ENCODE measurements at regions not wholly inside any gene's neighbourhood (a gene's known extent, or its start where the extent isn't known, plus 50 kb on each side); places are given as distances from the start of the nearest gene placed in this dataset.

GRCh38 chr15:39340903-39341645 is 239.8 kb upstream of the THBS1 start:
- Histone ChIP-seq H3K9me3 (replicated peaks; ENCODE audit: control insufficient read depth, insufficient read depth, low read length) (no peaks in the 10 kb centered on the region), H3K27ac (ENCODE audit: insufficient read depth, low read depth, low read length) (no peak overlapping the region), H3K79me2 (ENCODE audit: control insufficient read depth, insufficient read depth, low read length) (no peaks in the 10 kb centered on the region), H3K27me3 (ENCODE audit: control insufficient read depth in 2 of 2, insufficient read depth in 2 of 2, low read length in 2 of 2) (no peaks in the 10 kb centered on the region), H4K20me1 (replicated peaks; ENCODE audit: control insufficient read depth, extremely low read depth, insufficient read depth, low read length) (no peaks in the 10 kb centered on the region), H3K36me3 (ENCODE audit: control insufficient read depth in 2 of 2, extremely low read depth in 1 of 2, insufficient read depth in 2 of 2, low read length in 2 of 2) (no peaks in the 10 kb centered on the region), H3K4me2 (ENCODE audit: insufficient read depth, low read length) (no peak overlapping the region), H3K4me1 (ENCODE audit: control insufficient read depth, extremely low read depth, insufficient read depth, low read length) (no peaks in the 10 kb centered on the region), H3K9ac (replicated peaks; ENCODE audit: extremely low read depth, insufficient read depth, low read length) (no peak overlapping the region), H3K9me1 (replicated peaks; ENCODE audit: control insufficient read depth, extremely low read depth, insufficient read depth, low read length) (no peaks in the 10 kb centered on the region), H3K4me3 (replicated peaks in 1 of 3; ENCODE audit: insufficient read depth in 1 of 3, low read depth in 1 of 3, low read length in 3 of 3) (no peak overlapping the region), H2AFZ (ENCODE audit: low read depth, low read length) (no peak overlapping the region)
- ChIA-PET POLR2A (no interaction called here), CTCF (interaction anchor here (0.7 to 1.0 kb wide), 3 partner anchors 9 to 14 kb away, joined by 3 read pairs; no protein-coding TSS in a partner anchor)
- dilution Hi-C loops (cut with MboI; ENCODE audit: extremely low pct_ligation_motif_present, low sequenced_read_pairs) (no loop called here), intact Hi-C loops (cut with micrococcal nuclease) (no loop called here)
- no TSS peak for BruUV-seq (replicated peaks)
- no peak for TF ChIP-seq MYC (IDR thresholded peaks at IDR 0.05; ENCODE audit: low read depth, low read length)
- no peak for TF ChIP-seq EZH2 (IDR thresholded peaks at IDR 0.05; ENCODE audit: borderline replicate concordance, low read depth, low read length, severe bottlenecking)
- no peak for TF ChIP-seq POLR2AphosphoS5 (IDR thresholded peaks at IDR 0.05; ENCODE audit: insufficient read depth, low read depth, low read length)
- TF ChIP-seq GATA2 (IDR thresholded peaks at IDR 0.05; ENCODE audit: insufficient read depth, insufficient read length, low read depth, low read length): no peak
- TF ChIP-seq POLR2A (IDR thresholded peaks at IDR 0.05; ENCODE audit: low read depth, low read length): no peak
- no peak for TF ChIP-seq MAX (IDR thresholded peaks at IDR 0.05; ENCODE audit: insufficient read depth, insufficient read length)
- no peak for TF ChIP-seq CTCF (IDR thresholded peaks at IDR 0.05; ENCODE audit: extremely low read depth in 1 of 2, insufficient read depth in 1 of 2, low read depth in 1 of 2, low read length in 2 of 2)
- TF ChIP-seq JUN (IDR thresholded peaks at IDR 0.05; ENCODE audit: borderline replicate concordance, insufficient read depth, insufficient read length, low read depth): no peak
- no peak for TF ChIP-seq FOS (IDR thresholded peaks at IDR 0.05; ENCODE audit: borderline replicate concordance, insufficient read depth, low read length)
- DNase-seq (ENCODE audit: low read depth, low spot score): no peak
- FAIRE-seq: no peak

All from endothelial cell of umbilical vein (primary cell).